ENCODE measurements at regions not wholly inside any gene's neighbourhood (a gene's known extent, or its start where the extent isn't known, plus 50 kb on each side); places are given as distances from the start of the nearest gene placed in this dataset.

DNA sequence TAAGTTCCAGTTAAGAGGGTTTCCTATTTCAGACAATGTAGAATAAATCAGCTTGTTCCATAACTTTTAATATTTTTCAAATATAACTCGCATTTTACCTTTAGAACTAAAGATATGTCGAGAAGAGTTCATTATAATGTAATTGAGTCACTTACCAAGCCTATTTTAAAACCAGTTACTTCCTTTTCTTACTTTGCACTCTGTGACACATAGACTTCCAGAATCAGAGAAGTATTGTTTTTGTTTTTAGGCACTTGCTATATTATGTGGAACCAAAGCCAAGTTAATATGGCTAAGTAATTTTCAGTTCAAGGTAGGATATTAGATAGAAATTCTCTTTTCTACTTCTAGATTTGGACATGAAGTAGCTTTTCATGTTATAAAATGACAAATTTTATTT lies 182.7 kb upstream of the PRPS1L1 start:
- DNase-seq: no peak
- no peak overlapping the region for H4K91ac ChIP-seq (ENCODE audit: low read length)
- no peak overlapping the region for H2BK15ac ChIP-seq (ENCODE audit: low read depth, poor library complexity, severe bottlenecking)
- no peaks in the 10 kb centered on the region for H3K9me3 ChIP-seq (ENCODE audit: control insufficient read depth, low read length)
- no peak overlapping the region for H3K14ac ChIP-seq (ENCODE audit: low read length in 2 of 2)
- H4K8ac ChIP-seq (ENCODE audit: low read length): no peak overlapping the region
- no CpG with 5 or more reads among the region's 2 CpGs for WGBS
- no peak overlapping the region for H2BK12ac ChIP-seq (ENCODE audit: low read length in 2 of 2)
- no peak overlapping the region for H3K23ac ChIP-seq (ENCODE audit: low read length in 2 of 2)
- no peak overlapping the region for H3K18ac ChIP-seq (ENCODE audit: low read depth in 1 of 2, low read length in 2 of 2)
- H2AK5ac ChIP-seq (ENCODE audit: low read length, severe bottlenecking): no peak overlapping the region
- H3K9ac ChIP-seq (ENCODE audit: low read length): no peak overlapping the region
- H3K4me2 ChIP-seq (ENCODE audit: low read length, poor library complexity, severe bottlenecking): no peak overlapping the region
- H3K4me1 ChIP-seq (ENCODE audit: control insufficient read depth, insufficient read depth, low read depth, low read length): no peaks in the 10 kb centered on the region
- no peaks in the 10 kb centered on the region for H3K36me3 ChIP-seq (ENCODE audit: control insufficient read depth in 1 of 2, insufficient read depth in 2 of 2, low read depth in 1 of 2, low read length in 2 of 2)
- H3K27ac ChIP-seq (ENCODE audit: low read length, poor library complexity, severe bottlenecking): no peak overlapping the region
- no peak overlapping the region for H3K4me3 ChIP-seq (ENCODE audit: insufficient read depth in 1 of 2, low read depth in 1 of 2, low read length in 2 of 2)
- H2AFZ ChIP-seq (ENCODE audit: low read depth, low read length): no peak overlapping the region
- no peaks in the 10 kb centered on the region for H3K79me1 ChIP-seq (replicated peaks; ENCODE audit: low read length, poor library complexity, severe bottlenecking)
- H3K27me3 ChIP-seq (ENCODE audit: control insufficient read depth in 1 of 2, insufficient read depth in 1 of 2, low read length in 2 of 2): no peaks in the 10 kb centered on the region
- H2BK120ac ChIP-seq (ENCODE audit: low read depth, low read length): no peak overlapping the region
- no peak overlapping the region for H3K4ac ChIP-seq (ENCODE audit: low read depth in 1 of 2, low read length in 2 of 2)
- no peak overlapping the region for H2BK5ac ChIP-seq (ENCODE audit: low read depth, low read length, poor library complexity, severe bottlenecking)

DNA sequence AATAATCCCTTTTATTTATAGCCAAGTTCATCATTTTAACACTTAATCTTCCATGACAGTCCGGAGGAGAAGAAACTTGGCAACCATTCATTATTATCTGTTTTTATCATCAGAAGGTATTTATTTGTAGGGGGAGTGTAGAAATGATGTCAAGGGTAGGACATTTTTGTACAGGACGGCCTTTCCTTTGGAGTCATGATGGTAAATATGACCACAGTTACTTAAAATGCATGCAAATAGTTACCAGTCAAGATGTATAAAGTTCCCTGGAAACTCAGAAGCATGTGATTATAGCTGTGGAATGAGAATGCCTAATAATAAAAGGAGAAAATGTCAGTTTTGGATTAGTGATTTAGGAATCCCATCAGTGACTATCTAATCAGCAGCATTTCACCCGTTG lies 183.1 kb upstream of the PRPS1L1 start:
- H2BK12ac ChIP-seq (ENCODE audit: low read length in 2 of 2): no peak overlapping the region
- H2BK15ac ChIP-seq (ENCODE audit: low read depth, poor library complexity, severe bottlenecking): no peak overlapping the region
- no peak overlapping the region for H2BK5ac ChIP-seq (ENCODE audit: low read depth, low read length, poor library complexity, severe bottlenecking)
- H3K4ac ChIP-seq (ENCODE audit: low read depth in 1 of 2, low read length in 2 of 2): no peak overlapping the region
- no peak overlapping the region for H4K91ac ChIP-seq (ENCODE audit: low read length)
- H3K4me1 ChIP-seq (ENCODE audit: control insufficient read depth, insufficient read depth, low read depth, low read length): no peaks in the 10 kb centered on the region
- H3K23ac ChIP-seq (ENCODE audit: low read length in 2 of 2): no peak overlapping the region
- H3K9ac ChIP-seq (ENCODE audit: low read length): no peak overlapping the region
- H3K18ac ChIP-seq (ENCODE audit: low read depth in 1 of 2, low read length in 2 of 2): no peak overlapping the region
- no peak overlapping the region for H3K14ac ChIP-seq (ENCODE audit: low read length in 2 of 2)
- no peak overlapping the region for H3K27ac ChIP-seq (ENCODE audit: low read length, poor library complexity, severe bottlenecking)
- H4K8ac ChIP-seq (ENCODE audit: low read length): no peak overlapping the region
- H3K36me3 ChIP-seq (ENCODE audit: control insufficient read depth in 1 of 2, insufficient read depth in 2 of 2, low read depth in 1 of 2, low read length in 2 of 2): no peaks in the 10 kb centered on the region
- no peaks in the 10 kb centered on the region for H3K9me3 ChIP-seq (ENCODE audit: control insufficient read depth, low read length)
- no peak overlapping the region for H2BK120ac ChIP-seq (ENCODE audit: low read depth, low read length)
- no peaks in the 10 kb centered on the region for H3K79me1 ChIP-seq (replicated peaks; ENCODE audit: low read length, poor library complexity, severe bottlenecking)
- no peak overlapping the region for H2AK5ac ChIP-seq (ENCODE audit: low read length, severe bottlenecking)
- DNase-seq: no peak
- H3K4me3 ChIP-seq (ENCODE audit: insufficient read depth in 1 of 2, low read depth in 1 of 2, low read length in 2 of 2): no peak overlapping the region
- no peaks in the 10 kb centered on the region for H3K27me3 ChIP-seq (ENCODE audit: control insufficient read depth in 1 of 2, insufficient read depth in 1 of 2, low read length in 2 of 2)
- H3K4me2 ChIP-seq (ENCODE audit: low read length, poor library complexity, severe bottlenecking): no peak overlapping the region
- WGBS: 92% methylated on average over 1 of the region's 3 CpGs
- H2AFZ ChIP-seq (ENCODE audit: low read depth, low read length): no peak overlapping the region

DNA sequence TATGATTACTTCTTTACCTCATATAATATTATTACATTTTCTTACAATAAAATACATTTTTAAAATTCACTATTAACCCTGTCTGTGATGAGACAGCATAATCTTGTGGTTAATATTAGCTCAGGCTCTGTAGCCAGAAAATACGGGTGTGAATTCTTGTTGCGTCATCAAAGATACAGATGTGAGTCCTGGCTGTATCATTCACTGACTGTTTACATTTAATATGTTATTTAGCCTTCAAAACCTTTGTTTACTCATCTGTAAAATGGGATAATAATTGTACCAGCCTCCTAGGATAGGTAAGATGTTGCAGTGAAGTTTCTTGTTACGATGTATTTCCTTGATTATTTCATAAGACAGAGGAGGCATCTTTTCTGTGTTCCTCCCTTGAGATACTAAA lies 184.7 kb upstream of the PRPS1L1 start:
- no peak overlapping the region for H3K4ac ChIP-seq (ENCODE audit: low read depth in 1 of 2, low read length in 2 of 2)
- WGBS: 92% methylated on average over 1 of the region's 3 CpGs
- no peaks in the 10 kb centered on the region for H3K4me1 ChIP-seq (ENCODE audit: control insufficient read depth, insufficient read depth, low read depth, low read length)

DNA sequence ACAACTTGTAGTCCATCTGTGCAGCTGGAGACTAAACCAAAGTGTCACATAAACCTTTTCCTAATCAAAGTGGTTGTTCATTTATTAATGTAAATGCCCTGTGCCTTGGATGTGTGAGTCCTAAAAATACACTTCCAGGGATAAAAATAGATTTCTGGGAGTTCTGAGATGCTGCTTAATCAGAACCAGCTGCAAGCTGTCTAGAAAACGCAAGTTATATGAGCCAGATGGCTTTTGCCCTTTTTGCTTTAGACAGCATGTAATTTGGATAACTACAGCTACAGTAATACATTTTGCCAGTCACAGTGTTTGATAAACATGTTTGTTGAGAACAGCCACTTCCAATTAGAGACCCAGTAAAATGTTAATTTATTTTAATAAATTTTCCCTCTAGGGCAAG lies 185.1 kb upstream of the PRPS1L1 start:
- Histone ChIP-seq H3K23ac (ENCODE audit: low read length in 2 of 2) (no peak overlapping the region), H3K14ac (ENCODE audit: low read length in 2 of 2) (no peak overlapping the region), H3K9ac (ENCODE audit: low read length) (no peak overlapping the region), H3K4me2 (ENCODE audit: low read length, poor library complexity, severe bottlenecking) (no peak overlapping the region), H2AK5ac (ENCODE audit: low read length, severe bottlenecking) (no peak overlapping the region), H4K91ac (ENCODE audit: low read length) (no peak overlapping the region), H2BK12ac (ENCODE audit: low read length in 2 of 2) (no peak overlapping the region), H3K4me1 (ENCODE audit: control insufficient read depth, insufficient read depth, low read depth, low read length) (no peaks in the 10 kb centered on the region), H4K8ac (ENCODE audit: low read length) (no peak overlapping the region), H2AFZ (ENCODE audit: low read depth, low read length) (no peak overlapping the region), H3K4ac (ENCODE audit: low read depth in 1 of 2, low read length in 2 of 2) (no peak overlapping the region), H2BK5ac (ENCODE audit: low read depth, low read length, poor library complexity, severe bottlenecking) (no peak overlapping the region), H2BK15ac (ENCODE audit: low read depth, poor library complexity, severe bottlenecking) (no peak overlapping the region), H3K79me1 (replicated peaks; ENCODE audit: low read length, poor library complexity, severe bottlenecking) (no peaks in the 10 kb centered on the region), H3K27ac (ENCODE audit: low read length, poor library complexity, severe bottlenecking) (no peak overlapping the region), H3K4me3 (ENCODE audit: insufficient read depth in 1 of 2, low read depth in 1 of 2, low read length in 2 of 2) (peak overlapping the region in 1 of 2 experiments; percentile 27), H3K27me3 (ENCODE audit: control insufficient read depth in 1 of 2, insufficient read depth in 1 of 2, low read length in 2 of 2) (no peaks in the 10 kb centered on the region), H3K36me3 (ENCODE audit: control insufficient read depth in 1 of 2, insufficient read depth in 2 of 2, low read depth in 1 of 2, low read length in 2 of 2) (no peaks in the 10 kb centered on the region), H3K9me3 (ENCODE audit: control insufficient read depth, low read length) (no peaks in the 10 kb centered on the region), H2BK120ac (ENCODE audit: low read depth, low read length) (no peak overlapping the region), H3K18ac (ENCODE audit: low read depth in 1 of 2, low read length in 2 of 2) (no peak overlapping the region)
- peak; percentile 51 for DNase-seq
- WGBS: no CpG with 5 or more reads among the region's 1 CpG

More for the DNA sequence above, 184.7 kb upstream of the PRPS1L1 start:
- Histone ChIP-seq H2BK12ac (ENCODE audit: low read length in 2 of 2) (no peak overlapping the region), H2AFZ (ENCODE audit: low read depth, low read length) (no peak overlapping the region), H4K8ac (ENCODE audit: low read length) (no peak overlapping the region), H3K4me3 (ENCODE audit: insufficient read depth in 1 of 2, low read depth in 1 of 2, low read length in 2 of 2) (peak overlapping the region in 1 of 2 experiments; percentile 27), H4K91ac (ENCODE audit: low read length) (no peak overlapping the region), H3K9me3 (ENCODE audit: control insufficient read depth, low read length) (no peaks in the 10 kb centered on the region), H3K4me2 (ENCODE audit: low read length, poor library complexity, severe bottlenecking) (no peak overlapping the region), H3K36me3 (ENCODE audit: control insufficient read depth in 1 of 2, insufficient read depth in 2 of 2, low read depth in 1 of 2, low read length in 2 of 2) (no peaks in the 10 kb centered on the region), H2BK5ac (ENCODE audit: low read depth, low read length, poor library complexity, severe bottlenecking) (no peak overlapping the region), H3K23ac (ENCODE audit: low read length in 2 of 2) (no peak overlapping the region), H3K27me3 (ENCODE audit: control insufficient read depth in 1 of 2, insufficient read depth in 1 of 2, low read length in 2 of 2) (no peaks in the 10 kb centered on the region), H3K14ac (ENCODE audit: low read length in 2 of 2) (no peak overlapping the region), H3K18ac (ENCODE audit: low read depth in 1 of 2, low read length in 2 of 2) (no peak overlapping the region), H3K9ac (ENCODE audit: low read length) (no peak overlapping the region), H2BK120ac (ENCODE audit: low read depth, low read length) (no peak overlapping the region), H3K27ac (ENCODE audit: low read length, poor library complexity, severe bottlenecking) (no peak overlapping the region), H3K79me1 (replicated peaks; ENCODE audit: low read length, poor library complexity, severe bottlenecking) (no peaks in the 10 kb centered on the region), H2BK15ac (ENCODE audit: low read depth, poor library complexity, severe bottlenecking) (no peak overlapping the region), H2AK5ac (ENCODE audit: low read length, severe bottlenecking) (no peak overlapping the region)
- no peak for DNase-seq
